Mesendoderm (in vitro differentiated cells): ENCODE measurements at regions not wholly inside any gene's neighbourhood (a gene's known extent, or its start where the extent isn't known, plus 50 kb on each side); places are given as distances from the start of the nearest gene placed in this dataset.

Source experiments
- DNase-seq: peaks from one replicate; pipeline ENCODE4 v3.0.0; 2013
- H2AK5ac ChIP-seq: 2 replicates; pipeline ENCODE4 v1.6.1; 2013; ENCODE audit warnings: low read length, inconsistent platforms
- H2BK120ac ChIP-seq: 2 replicates; pipeline ENCODE4 v1.6.1; 2013; ENCODE audit warnings: low read depth, mild to moderate bottlenecking, low read length, moderate library complexity, mixed read lengths
- H2BK15ac ChIP-seq: replicated peaks from 2 replicates; pipeline ENCODE4 v1.6.1; 2013; ENCODE audit warnings: low read depth, mild to moderate bottlenecking, moderate library complexity
- H2BK5ac ChIP-seq: 2 replicates; pipeline ENCODE4 v1.6.1; 2013; ENCODE audit warnings: low read length, inconsistent platforms
- H3K18ac ChIP-seq: 2 replicates; pipeline ENCODE4 v1.6.1; 2013; ENCODE audit warnings: mild to moderate bottlenecking, low read length, mixed read lengths
- H3K23ac ChIP-seq: one replicate; pipeline ENCODE4 v1.6.1; 2013; ENCODE audit warnings: low read length
- H3K27ac ChIP-seq: 2 replicates; pipeline ENCODE4 v1.5.1; 2013; ENCODE audit warnings: low read depth, mild to moderate bottlenecking, inconsistent platforms, low read length, moderate library complexity
- H3K27me3 ChIP-seq: 2 replicates; pipeline ENCODE4 v1.6.1; 2013; ENCODE audit warnings: low read length, control low read depth, mild to moderate bottlenecking, inconsistent platforms; ENCODE audit not compliant: insufficient read depth, poor library complexity
- H3K36me3 ChIP-seq: 2 replicates; pipeline ENCODE4 v1.6.1; 2013; ENCODE audit warnings: low read length, inconsistent platforms; ENCODE audit not compliant: control insufficient read depth, insufficient read depth
- H3K4ac ChIP-seq: one replicate; pipeline ENCODE4 v1.6.1; 2013; ENCODE audit warnings: low read depth, mild to moderate bottlenecking, low read length, moderate library complexity
- H3K4me1 ChIP-seq: 2 replicates; pipeline ENCODE4 v1.6.1; 2013; ENCODE audit warnings: low read depth, low read length, inconsistent platforms; ENCODE audit not compliant: control insufficient read depth
- H3K4me2 ChIP-seq: 2 replicates; pipeline ENCODE4 v1.6.1; 2013; ENCODE audit warnings: low read length
- H3K4me3 ChIP-seq: 2 replicates; pipeline ENCODE4 v1.5.1; 2013; ENCODE audit warnings: mild to moderate bottlenecking, low read length
- H3K56ac ChIP-seq: one replicate; pipeline ENCODE4 v1.6.1; 2013; ENCODE audit warnings: low read length
- H3K79me1 ChIP-seq: 2 replicates; pipeline ENCODE4 v1.6.1; 2013; ENCODE audit warnings: low read length, inconsistent platforms
- H3K79me2 ChIP-seq: 2 replicates; pipeline ENCODE4 v1.6.1; 2013; ENCODE audit warnings: mild to moderate bottlenecking, low read length; ENCODE audit not compliant: control insufficient read depth, insufficient read depth
- H3K9ac ChIP-seq: 2 replicates; pipeline ENCODE4 v1.6.1; 2013; ENCODE audit warnings: low read length, inconsistent platforms
- H4K5ac ChIP-seq: one replicate; pipeline ENCODE4 v1.6.1; 2013; ENCODE audit warnings: low read length
- H4K8ac ChIP-seq: one replicate; pipeline ENCODE4 v1.6.1; 2013; ENCODE audit warnings: low read depth, mild to moderate bottlenecking, control low read depth, low read length, moderate library complexity
- WGBS: extraction: QIAGEN DNeasy Blood & Tissue Kit; methylation state at CpG from one replicate; pipeline ENCODE4 v1.1.7; 2013; ENCODE audit warnings: low lambda C conversion rate, missing lambda C conversion rate; ENCODE audit not compliant: insufficient coverage; ENCODE audit errors: extremely low coverage; 5-methylcytosine and 5-hydroxymethylcytosine counted together

DNA sequence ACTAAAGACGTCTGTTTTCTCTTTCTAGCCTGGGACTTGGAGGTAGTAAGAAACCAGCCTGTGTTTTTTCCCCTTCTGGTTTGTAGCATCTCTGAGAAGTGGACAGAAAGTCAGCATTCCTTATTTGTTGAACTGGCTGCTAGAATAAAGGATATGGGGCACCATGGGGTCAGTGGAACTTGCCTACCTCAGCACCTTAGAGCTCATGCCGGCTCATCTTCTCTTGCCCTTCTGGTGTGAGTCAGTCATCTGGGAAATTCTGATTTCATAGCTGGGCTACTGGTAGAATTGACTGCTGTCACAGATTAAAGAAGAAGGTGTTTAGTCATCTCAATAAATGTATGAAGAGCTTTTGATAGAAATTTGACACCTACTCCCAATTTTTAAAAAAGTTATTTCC lies 202.7 kb upstream of the TOPAZ1 start:
- Histone ChIP-seq H3K4me3 (no peak overlapping the region), H2BK15ac (no peak overlapping the region), H3K36me3 (no peaks in the 10 kb centered on the region), H3K4me1 (no peaks in the 10 kb centered on the region), H3K56ac (no peak overlapping the region), H4K8ac (no peak overlapping the region), H3K18ac (no peak overlapping the region), H3K4ac (no peak overlapping the region), H2BK120ac (no peak overlapping the region), H4K5ac (no peak overlapping the region), H2BK5ac (no peak overlapping the region), H3K23ac (no peak overlapping the region), H3K4me2 (no peak overlapping the region), H3K79me1 (no peaks in the 10 kb centered on the region), H3K9ac (no peak overlapping the region), H3K79me2 (no peaks in the 10 kb centered on the region), H3K27me3 (no peaks in the 10 kb centered on the region), H2AK5ac (no peak overlapping the region), H3K27ac (no peak overlapping the region)
- no CpG with 5 or more reads among the region's 2 CpGs for WGBS
- DNase-seq, result no peak

DNA sequence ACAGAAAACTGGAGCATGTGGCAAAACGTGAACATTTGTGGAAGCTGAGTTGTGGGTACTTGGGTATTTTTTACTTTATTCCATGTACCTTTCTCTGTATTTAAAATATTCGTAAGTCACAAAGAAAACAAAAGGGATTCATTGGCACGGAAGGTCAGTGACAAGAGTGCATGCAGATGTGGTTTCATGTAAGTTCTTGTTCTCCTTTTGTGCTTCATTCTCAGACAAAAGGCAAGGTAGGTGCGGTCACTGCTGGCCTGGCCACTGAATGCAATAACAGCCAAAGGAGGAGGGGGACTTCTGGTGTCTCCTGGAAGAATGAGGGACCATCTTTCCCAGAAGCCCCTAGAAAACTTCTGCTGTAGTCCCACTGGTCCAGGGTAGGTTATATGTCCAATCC lies 200.0 kb upstream of the TOPAZ1 start:
- Histone ChIP-seq H3K18ac (no peak overlapping the region), H3K79me2 (no peaks in the 10 kb centered on the region), H3K27me3 (no peaks in the 10 kb centered on the region), H3K56ac (no peak overlapping the region), H4K8ac (no peak overlapping the region), H3K23ac (no peak overlapping the region), H3K4me2 (no peak overlapping the region), H2BK120ac (no peak overlapping the region), H2AK5ac (no peak overlapping the region), H2BK5ac (no peak overlapping the region), H3K36me3 (no peaks in the 10 kb centered on the region), H2BK15ac (no peak overlapping the region), H3K4ac (no peak overlapping the region), H3K9ac (no peak overlapping the region), H4K5ac (no peak overlapping the region), H3K4me3 (no peak overlapping the region), H3K4me1 (no peaks in the 10 kb centered on the region), H3K27ac (no peak overlapping the region), H3K79me1 (no peaks in the 10 kb centered on the region)
- WGBS, result no CpG with 5 or more reads among the region's 4 CpGs
- no peak for DNase-seq

DNA sequence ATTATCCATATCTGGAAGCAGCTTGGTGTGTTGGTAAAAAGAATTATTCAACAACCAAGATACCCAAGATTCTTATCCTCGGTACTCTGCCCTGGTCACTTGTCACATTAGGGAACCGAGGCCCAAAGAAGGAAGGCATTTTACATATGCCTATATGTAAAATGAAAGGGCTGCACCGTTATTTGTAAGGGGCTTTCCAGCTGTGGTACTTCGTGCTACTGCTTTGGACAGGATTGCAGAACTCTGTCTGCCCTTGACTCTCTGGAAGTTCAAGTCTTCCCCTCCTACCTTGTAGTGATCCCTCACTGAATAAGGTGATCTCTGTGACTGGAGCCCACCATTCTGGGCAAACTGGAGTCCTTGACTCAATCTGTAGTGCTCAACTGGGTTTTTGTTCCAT lies 198.9 kb upstream of the TOPAZ1 start:
- H3K4me3 ChIP-seq, result no peak overlapping the region
- no peak overlapping the region for H3K4me2 ChIP-seq
- no peak overlapping the region for H2AK5ac ChIP-seq
- H3K4me1 ChIP-seq, result no peaks in the 10 kb centered on the region
- H3K27me3 ChIP-seq, result no peaks in the 10 kb centered on the region
- no peak overlapping the region for H3K9ac ChIP-seq
- H2BK15ac ChIP-seq, result no peak overlapping the region
- H3K79me2 ChIP-seq, result no peaks in the 10 kb centered on the region
- no peak overlapping the region for H3K4ac ChIP-seq
- no peak overlapping the region for H2BK5ac ChIP-seq
- H3K56ac ChIP-seq, result no peak overlapping the region
- no peak overlapping the region for H3K27ac ChIP-seq
- H3K23ac ChIP-seq, result no peak overlapping the region
- no peak overlapping the region for H4K8ac ChIP-seq
- no CpG with 5 or more reads among the region's 4 CpGs for WGBS
- no peak overlapping the region for H4K5ac ChIP-seq
- no peak overlapping the region for H2BK120ac ChIP-seq
- H3K18ac ChIP-seq, result no peak overlapping the region
- DNase-seq, result no peak
- H3K36me3 ChIP-seq, result no peaks in the 10 kb centered on the region
- H3K79me1 ChIP-seq, result no peaks in the 10 kb centered on the region

DNA sequence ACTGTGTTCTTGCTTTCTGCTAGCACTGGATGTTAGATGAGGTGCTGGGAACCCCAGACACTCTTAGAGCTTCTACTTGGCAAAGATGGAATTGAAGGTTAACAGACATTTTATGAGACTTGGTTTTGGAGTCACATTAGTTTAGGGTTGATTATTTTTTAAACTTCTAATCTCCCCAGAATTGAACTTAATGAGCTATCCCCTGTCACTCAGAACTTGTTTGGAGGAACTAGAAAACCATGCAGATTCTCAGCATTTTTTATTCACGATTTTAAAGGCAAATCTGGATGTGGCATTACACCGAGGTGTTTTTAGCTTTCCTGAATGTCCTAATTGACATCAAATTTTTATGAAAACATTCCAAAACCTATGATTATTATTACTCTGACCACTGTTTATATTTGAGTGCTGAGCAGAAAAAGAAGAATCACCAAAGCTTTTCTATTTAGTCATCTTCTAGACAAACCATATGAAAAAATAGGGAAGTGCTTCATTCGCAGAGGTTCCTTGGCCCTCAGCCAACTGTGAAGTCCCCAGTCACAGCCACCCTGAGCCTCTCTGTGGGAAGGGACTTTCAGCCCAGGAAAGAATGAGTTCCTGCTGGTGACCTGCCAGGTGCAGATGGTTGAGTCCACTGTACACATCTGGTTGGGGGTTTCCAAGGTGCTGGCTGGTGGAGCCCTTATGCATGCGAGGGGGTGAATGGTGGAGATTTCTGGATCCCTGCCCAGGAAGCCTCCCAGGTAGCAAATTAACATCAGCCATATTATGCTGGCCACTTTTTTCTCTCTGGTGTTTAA lies 196.0 kb upstream of the TOPAZ1 start:
- peaks cover 7% of the 10 kb centered on the region for H3K4me1 ChIP-seq
- no peak overlapping the region for H3K56ac ChIP-seq
- no peak overlapping the region for H2BK120ac ChIP-seq
- no peak overlapping the region for H3K23ac ChIP-seq
- H3K36me3 ChIP-seq, result no peaks in the 10 kb centered on the region
- H4K8ac ChIP-seq, result no peak overlapping the region
- WGBS, result no CpG with 5 or more reads among the region's 4 CpGs
- H2AK5ac ChIP-seq, result no peak overlapping the region
- no peak overlapping the region for H3K4ac ChIP-seq
- H3K4me3 ChIP-seq, result no peak overlapping the region
- H4K5ac ChIP-seq, result no peak overlapping the region
- H3K9ac ChIP-seq, result no peak overlapping the region
- no peaks in the 10 kb centered on the region for H3K27me3 ChIP-seq
- H2BK5ac ChIP-seq, result no peak overlapping the region
- H2BK15ac ChIP-seq, result no peak overlapping the region
- no peak for DNase-seq
- H3K79me2 ChIP-seq, result no peaks in the 10 kb centered on the region
- no peak overlapping the region for H3K27ac ChIP-seq
- no peak overlapping the region for H3K18ac ChIP-seq
- no peak overlapping the region for H3K4me2 ChIP-seq
- no peaks in the 10 kb centered on the region for H3K79me1 ChIP-seq

DNA sequence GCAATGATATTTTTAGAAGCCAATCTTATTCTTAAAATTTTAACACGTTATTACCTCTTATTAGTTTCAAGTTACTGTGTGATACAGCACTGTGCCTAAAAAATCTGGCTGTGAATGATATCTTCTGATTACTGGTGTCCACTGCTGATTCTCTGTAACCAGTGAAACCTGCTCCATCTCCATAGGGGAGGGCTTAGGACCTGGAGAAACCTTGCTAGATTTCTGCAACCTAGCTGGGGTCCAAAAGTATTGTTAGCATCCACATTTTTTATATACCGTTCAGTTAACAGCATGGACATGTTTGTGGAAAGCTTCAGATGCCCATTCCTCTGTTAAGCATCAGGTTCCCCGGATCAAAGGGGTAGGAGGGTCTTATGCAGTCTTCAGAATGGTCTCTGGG lies 193.9 kb upstream of the TOPAZ1 start:
- Histone ChIP-seq H2BK5ac (no peak overlapping the region), H3K4me1 (peaks cover 7% of the 10 kb centered on the region), H3K4me3 (no peak overlapping the region), H3K79me2 (no peaks in the 10 kb centered on the region), H3K4ac (no peak overlapping the region), H2AK5ac (no peak overlapping the region), H2BK15ac (no peak overlapping the region), H3K4me2 (no peak overlapping the region), H2BK120ac (no peak overlapping the region), H3K18ac (no peak overlapping the region), H4K5ac (no peak overlapping the region), H3K36me3 (no peaks in the 10 kb centered on the region), H3K27me3 (no peaks in the 10 kb centered on the region), H3K9ac (no peak overlapping the region), H3K23ac (no peak overlapping the region), H3K79me1 (no peaks in the 10 kb centered on the region), H3K56ac (no peak overlapping the region), H4K8ac (no peak overlapping the region), H3K27ac (no peak overlapping the region)
- DNase-seq, result no peak
- no CpG with 5 or more reads among the region's 3 CpGs for WGBS
